Middle frontal gyrus (tissue), 1 donor: ENCODE measurements at regions not wholly inside any gene's neighbourhood (a gene's known extent, or its start where the extent isn't known, plus 50 kb on each side); places are given as distances from the start of the nearest gene placed in this dataset.

Experiments used
- DNase-seq: peaks from one replicate; pipeline ENCODE4 v3.0.0-alpha.2; 2015; ENCODE audit warnings: low spot score; ENCODE audit errors: extremely low spot score

DNA sequence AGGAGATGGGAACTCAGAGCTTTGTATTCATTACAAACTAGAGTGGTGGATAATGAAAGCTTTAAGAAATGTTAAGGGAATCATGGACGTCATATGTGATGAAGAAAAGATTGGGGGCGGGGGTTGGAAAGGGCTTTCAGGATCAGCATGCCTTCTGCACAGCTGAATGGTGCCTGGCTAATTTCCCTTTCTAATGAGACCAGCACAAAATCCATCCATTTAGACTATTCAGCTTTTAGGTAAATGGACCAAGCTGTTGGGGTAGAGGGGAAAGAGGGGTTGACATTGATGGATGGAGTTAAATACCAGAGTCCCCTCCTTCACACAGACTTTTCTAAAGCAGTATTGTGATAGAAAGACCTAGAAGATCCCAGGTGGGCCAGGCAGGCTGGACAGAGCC lies 737.9 kb upstream of the WWC1 start:
- no peak for DNase-seq

GRCh38 chr5:167554564-167555290 lies 736.7 kb upstream of the WWC1 start:
- no peak for DNase-seq

- DNase-seq, result no peak
Measured at GRCh38 chr5:167555565-167556166, 735.8 kb upstream of the WWC1 start.

DNA sequence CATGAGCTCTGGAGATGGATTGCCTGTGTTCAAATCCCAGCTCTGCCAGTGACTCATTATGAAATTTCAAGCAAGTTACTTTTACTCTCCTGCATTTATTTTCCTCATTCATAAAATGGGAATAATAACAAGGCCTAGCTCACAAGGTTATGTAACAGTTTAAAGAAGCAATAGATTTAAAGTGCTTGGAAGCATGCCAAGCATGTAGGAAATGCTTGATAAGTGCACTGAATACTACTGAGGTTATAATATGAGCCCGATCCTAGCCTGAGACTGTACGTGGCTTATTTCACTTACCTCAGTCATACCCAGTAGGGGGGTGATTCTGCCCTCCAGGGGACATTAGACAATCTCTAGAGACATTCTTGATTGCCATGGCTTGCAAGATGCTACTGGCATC lies 734.1 kb upstream of the WWC1 start:
- DNase-seq, result no peak

- DNase-seq, result no peak
Measured at GRCh38 chr5:167561796-167562195, 729.6 kb upstream of the WWC1 start.

DNA sequence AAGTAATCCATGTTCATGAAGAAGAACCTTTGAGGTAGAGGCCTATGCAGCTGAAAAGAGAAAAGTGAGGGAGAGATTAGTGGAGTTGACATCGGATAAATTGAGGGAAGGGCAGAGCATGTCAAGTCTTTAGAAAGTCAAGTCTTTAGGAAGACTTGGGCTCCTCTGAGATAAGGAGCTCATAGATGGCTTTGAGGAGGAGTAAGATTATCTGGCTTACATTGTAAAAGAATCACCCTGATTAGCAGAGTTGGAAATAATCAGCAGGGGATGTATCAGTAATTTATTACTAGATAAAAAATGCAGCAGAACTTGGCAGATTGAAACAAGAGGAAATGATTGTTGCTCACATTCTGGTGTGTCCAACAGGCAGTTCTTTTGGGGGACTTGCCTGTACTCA lies 727.2 kb upstream of the WWC1 start:
- DNase-seq, result no peak

DNA sequence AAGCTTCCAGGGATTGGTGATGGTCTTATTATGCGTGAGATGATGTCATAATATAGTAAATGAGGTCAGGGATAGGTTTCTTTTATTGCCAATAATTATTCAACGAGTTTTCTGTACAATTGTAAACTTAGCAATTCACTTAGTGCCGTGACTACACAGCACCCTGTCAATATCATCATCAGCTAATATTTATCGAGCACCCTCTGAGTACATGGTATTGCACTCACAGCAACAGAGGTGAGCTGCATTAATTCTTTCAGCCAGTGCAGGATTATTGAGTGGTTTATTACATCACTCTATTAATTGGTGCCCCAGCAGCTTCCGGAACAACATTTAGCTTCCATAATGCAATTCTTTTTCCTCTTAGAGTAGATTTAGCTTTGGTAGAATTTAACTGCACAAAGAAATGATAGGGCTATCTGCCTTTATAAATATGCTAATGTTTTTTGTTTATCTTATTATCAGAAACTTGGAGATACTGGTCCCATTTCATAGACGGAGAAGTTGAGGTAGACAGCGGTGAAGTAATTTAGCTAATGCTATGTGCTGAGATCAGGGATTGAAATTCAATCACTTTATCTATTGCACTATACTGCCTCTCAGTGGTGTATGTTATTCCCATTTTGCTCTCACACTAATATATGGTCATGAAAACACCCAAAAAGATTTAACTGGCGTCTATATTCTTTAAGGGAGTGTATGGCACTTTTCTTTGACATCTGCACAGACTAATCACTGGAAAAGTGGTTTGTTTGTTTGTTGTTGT lies 726.1 kb upstream of the WWC1 start:
- no peak for DNase-seq

- DNase-seq, result no peak
Measured at GRCh38 chr5:167570431-167570830, 721.0 kb upstream of the WWC1 start.

- no peak for DNase-seq
Measured at GRCh38 chr5:167571824-167572223, 719.6 kb upstream of the WWC1 start.

GRCh38 chr5:167573370-167574127 lies 717.9 kb upstream of the WWC1 start:
- no peak for DNase-seq

GRCh38 chr5:167574464-167574863 lies 717.0 kb upstream of the WWC1 start:
- DNase-seq, result no peak

DNA sequence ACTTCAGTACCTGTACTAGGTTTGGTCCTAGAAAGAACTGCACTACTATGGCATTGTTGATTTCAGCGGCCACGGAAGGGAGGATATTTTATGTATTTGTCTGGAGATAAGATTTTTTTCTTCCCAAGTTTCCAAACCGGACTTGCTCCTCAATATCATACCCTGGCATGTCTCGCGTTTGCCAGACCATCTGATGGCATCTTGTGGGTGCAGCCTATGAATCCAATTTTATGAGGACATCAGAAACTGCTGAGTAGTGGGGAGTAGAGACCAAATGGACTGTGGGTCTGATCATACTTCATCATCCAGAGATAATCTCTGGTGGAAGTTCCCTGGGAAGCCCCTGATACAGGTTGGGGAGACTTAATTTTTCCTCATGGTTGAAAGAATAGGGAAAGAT lies 716.1 kb upstream of the WWC1 start:
- DNase-seq, result no peak

GRCh38 chr5:167576126-167576525 lies 715.3 kb upstream of the WWC1 start:
- DNase-seq, result no peak

GRCh38 chr5:167576897-167577296 lies 714.5 kb upstream of the WWC1 start:
- DNase-seq, result no peak

- no peak for DNase-seq
Measured at GRCh38 chr5:167577616-167578015, 713.8 kb upstream of the WWC1 start.

- no peak for DNase-seq
Measured at GRCh38 chr5:167578977-167579692, 712.3 kb upstream of the WWC1 start.

GRCh38 chr5:167579693-167580055 lies 711.8 kb upstream of the WWC1 start:
- DNase-seq, result no peak

- DNase-seq, result no peak
Measured at GRCh38 chr5:167580608-167581007, 710.8 kb upstream of the WWC1 start.

- DNase-seq, result no peak
Measured at GRCh38 chr5:167582283-167582682, 709.2 kb upstream of the WWC1 start.

GRCh38 chr5:167582886-167583285 lies 708.6 kb upstream of the WWC1 start:
- DNase-seq, result no peak

- no peak for DNase-seq
Measured at GRCh38 chr5:167585184-167585583, 706.3 kb upstream of the WWC1 start.
